ENCODE measurements at regions not wholly inside any gene's neighbourhood (a gene's known extent, or its start where the extent isn't known, plus 50 kb on each side); places are given as distances from the start of the nearest gene placed in this dataset.

GRCh38 chr14:104316121-104316722, 177.8 kb downstream of the KIF26A start:
- intact Hi-C loops (cut with DNase I; ENCODE audit: low total_unique reads), result no loop called here
- Histone ChIP-seq H3K4me1 (peaks cover 0 to 20% (median 12%) of the 10 kb centered on the region in 4 donors), H3K36me3 (no peaks in the 10 kb centered on the region), H3K9me3 (no peaks in the 10 kb centered on the region), H3K27me3 (no peaks in the 10 kb centered on the region), H3K27ac (peak overlapping the region in 1 of 4 donors; percentile 27), H3K4me3 (no peak overlapping the region)
- DNase-seq, result peak; percentile 73
- WGBS, 2 donors (ENCODE audit: low coverage in 1 of 2), result 48% methylated on average over 19 of the region's 20 CpGs; no CpG with 5 or more reads in 1 of the 2 donors
- TF ChIP-seq CTCF (IDR thresholded peaks at IDR 0.05) (peak in 1 of 5 experiments; percentile 27), POLR2A (IDR thresholded peaks at IDR 0.05) (peak; percentile 45), POLR2AphosphoS5 (IDR thresholded peaks at IDR 0.05) (no peak), EP300 (IDR thresholded peaks at IDR 0.05; ENCODE audit: low read depth) (no peak)
- in situ Hi-C loops (cut with MboI; ENCODE audit: low pct_ligation_motif_present in 1 of 4, low pct_unique_long_range_greater_than_20kb in 1 of 4, low sequenced_read_pairs in 3 of 4), result no loop called here

- no peak for TF ChIP-seq EP300 (IDR thresholded peaks at IDR 0.05; ENCODE audit: low read depth)
- no peak for TF ChIP-seq POLR2AphosphoS5 (IDR thresholded peaks at IDR 0.05)
- TF ChIP-seq CTCF (IDR thresholded peaks at IDR 0.05), result no peak
- TF ChIP-seq POLR2A (IDR thresholded peaks at IDR 0.05), result no peak
- H3K9me3 ChIP-seq, result no peaks in the 10 kb centered on the region
- WGBS, 2 donors (ENCODE audit: low coverage in 1 of 2), result 59% methylated on average over 12 of the region's 12 CpGs; no CpG with 5 or more reads in 1 of the 2 donors
- intact Hi-C loops (cut with DNase I; ENCODE audit: low total_unique reads), result no loop called here
- peaks cover 0 to 23% (median 13%) of the 10 kb centered on the region in 4 donors for H3K4me1 ChIP-seq
- in situ Hi-C loops (cut with MboI; ENCODE audit: low pct_ligation_motif_present in 1 of 4, low pct_unique_long_range_greater_than_20kb in 1 of 4, low sequenced_read_pairs in 3 of 4), result no loop called here
- H3K36me3 ChIP-seq, result no peaks in the 10 kb centered on the region
- H3K27ac ChIP-seq, result peak overlapping the region in 1 of 4 donors; percentile 27
- DNase-seq, result no peak
- no peak overlapping the region for H3K4me3 ChIP-seq
- peaks cover 3% of the 10 kb centered on the region for H3K27me3 ChIP-seq
Measured at GRCh38 chr14:104316723-104317491, 178.5 kb downstream of the KIF26A start.

- H3K27me3 ChIP-seq, result peaks cover 5% of the 10 kb centered on the region
- H3K4me1 ChIP-seq, result peaks cover 0 to 25% (median 14%) of the 10 kb centered on the region in 4 donors
- DNase-seq, result no peak
- H3K4me3 ChIP-seq, result no peak overlapping the region
- H3K27ac ChIP-seq, result no peak overlapping the region
- in situ Hi-C loops (cut with MboI; ENCODE audit: low pct_ligation_motif_present in 1 of 4, low pct_unique_long_range_greater_than_20kb in 1 of 4, low sequenced_read_pairs in 3 of 4) (no loop called here), intact Hi-C loops (cut with DNase I; ENCODE audit: low total_unique reads) (no loop called here)
- H3K36me3 ChIP-seq, result no peaks in the 10 kb centered on the region
- TF ChIP-seq CTCF (IDR thresholded peaks at IDR 0.05), result no peak
- TF ChIP-seq POLR2AphosphoS5 (IDR thresholded peaks at IDR 0.05), result no peak
- 87% methylated on average over 18 of the region's 18 CpGs; no CpG with 5 or more reads in 1 of the 2 donors for WGBS, 2 donors (ENCODE audit: low coverage in 1 of 2)
- no peaks in the 10 kb centered on the region for H3K9me3 ChIP-seq
Measured at GRCh38 chr14:104317492-104317805, 179.1 kb downstream of the KIF26A start.

- Histone ChIP-seq H3K27ac (no peak overlapping the region), H3K9me3 (no peaks in the 10 kb centered on the region), H3K36me3 (no peaks in the 10 kb centered on the region), H3K4me3 (no peak overlapping the region), H3K27me3 (peaks cover 5% of the 10 kb centered on the region), H3K4me1 (peaks cover 0 to 31% (median 20%) of the 10 kb centered on the region in 4 donors)
- no peak for TF ChIP-seq EP300 (IDR thresholded peaks at IDR 0.05; ENCODE audit: low read depth)
- in situ Hi-C loops (cut with MboI; ENCODE audit: low pct_ligation_motif_present in 1 of 4, low pct_unique_long_range_greater_than_20kb in 1 of 4, low sequenced_read_pairs in 3 of 4) (no loop called here), intact Hi-C loops (cut with DNase I; ENCODE audit: low total_unique reads) (no loop called here)
- no peak for DNase-seq
- 91% methylated on average over 14 of the region's 18 CpGs; no CpG with 5 or more reads in 1 of the 2 donors for WGBS, 2 donors (ENCODE audit: low coverage in 1 of 2)
Measured at GRCh38 chr14:104317975-104318557, 179.7 kb downstream of the KIF26A start.
